Stomach smooth muscle (tissue), 2 donors: ENCODE measurements at regions not wholly inside any gene's neighbourhood (a gene's known extent, or its start where the extent isn't known, plus 50 kb on each side); places are given as distances from the start of the nearest gene placed in this dataset.

ENCODE experiments used
- H3K27ac ChIP-seq: one replicate; pipeline ENCODE4 v1.7.0; 2013; ENCODE audit warnings: mild to moderate bottlenecking, low read length, inconsistent platforms
- H3K27me3 ChIP-seq, 2 donors: one replicate each; pipeline ENCODE4 v1.7.0; 2013; ENCODE audit warnings: low read length in 2 of 2; ENCODE audit not compliant: insufficient read depth in 2 of 2, control insufficient read depth in 1 of 2
- H3K36me3 ChIP-seq, 2 donors: one replicate each; pipeline ENCODE4 v1.7.0; 2013; ENCODE audit warnings: low read length in 2 of 2; ENCODE audit not compliant: control insufficient read depth in 2 of 2, insufficient read depth in 2 of 2
- H3K4me1 ChIP-seq: one replicate; pipeline ENCODE4 v1.7.0; 2013; ENCODE audit warnings: low read length; ENCODE audit not compliant: control insufficient read depth, insufficient read depth
- H3K4me3 ChIP-seq, 2 donors: one replicate each; pipeline ENCODE4 v1.7.0; 2013; ENCODE audit warnings: low read length in 2 of 2
- H3K9ac ChIP-seq, 2 donors: one replicate each; pipeline ENCODE4 v1.7.0; 2013; ENCODE audit warnings: low read length in 2 of 2, mild to moderate bottlenecking in 1 of 2
- H3K9me3 ChIP-seq, 2 donors: one replicate each; pipeline ENCODE4 v1.7.0; 2013; ENCODE audit warnings: low read length in 2 of 2; ENCODE audit not compliant: control insufficient read depth in 2 of 2
- donor health status: healthy.
- donor health status: Pancreatic carcinoma.

GRCh38 chr6:16974704-16975359 lies 127.0 kb upstream of the STMND1 start:
- Histone ChIP-seq H3K36me3 (no peaks in the 10 kb centered on the region), H3K27ac (no peak overlapping the region), H3K4me3 (no peak overlapping the region), H3K9ac (no peak overlapping the region), H3K27me3 (no peaks in the 10 kb centered on the region), H3K9me3 (no peaks in the 10 kb centered on the region), H3K4me1 (no peaks in the 10 kb centered on the region)

GRCh38 chr6:16974387-16974673 lies 127.5 kb upstream of the STMND1 start:
- H3K27me3 ChIP-seq, result no peaks in the 10 kb centered on the region
- H3K4me3 ChIP-seq, result no peak overlapping the region
- no peak overlapping the region for H3K27ac ChIP-seq
- H3K4me1 ChIP-seq, result no peaks in the 10 kb centered on the region
- H3K9ac ChIP-seq, result no peak overlapping the region
- H3K9me3 ChIP-seq, result no peaks in the 10 kb centered on the region
- H3K36me3 ChIP-seq, result no peaks in the 10 kb centered on the region

- Histone ChIP-seq H3K9me3 (no peaks in the 10 kb centered on the region), H3K36me3 (no peaks in the 10 kb centered on the region), H3K9ac (no peak overlapping the region), H3K4me3 (no peak overlapping the region), H3K4me1 (no peaks in the 10 kb centered on the region), H3K27me3 (no peaks in the 10 kb centered on the region), H3K27ac (no peak overlapping the region)
These were observed 128.1 kb upstream of the STMND1 start for GRCh38 chr6:16973545-16974386.

- no peak overlapping the region for H3K4me3 ChIP-seq
- H3K27me3 ChIP-seq, result no peaks in the 10 kb centered on the region
- no peak overlapping the region for H3K9ac ChIP-seq
- H3K9me3 ChIP-seq, result no peaks in the 10 kb centered on the region
- H3K27ac ChIP-seq, result no peak overlapping the region
- no peaks in the 10 kb centered on the region for H3K36me3 ChIP-seq
- H3K4me1 ChIP-seq, result no peaks in the 10 kb centered on the region
These were observed 128.8 kb upstream of the STMND1 start for GRCh38 chr6:16973051-16973450.

- H3K27ac ChIP-seq, result no peak overlapping the region
- no peaks in the 10 kb centered on the region for H3K36me3 ChIP-seq
- no peaks in the 10 kb centered on the region for H3K27me3 ChIP-seq
- H3K9ac ChIP-seq, result no peak overlapping the region
- no peak overlapping the region for H3K4me3 ChIP-seq
- H3K4me1 ChIP-seq, result no peaks in the 10 kb centered on the region
- H3K9me3 ChIP-seq, result no peaks in the 10 kb centered on the region
These were observed 129.3 kb upstream of the STMND1 start for GRCh38 chr6:16972535-16972934.

GRCh38 chr6:16969699-16970655 lies 131.9 kb upstream of the STMND1 start:
- no peak overlapping the region for H3K9ac ChIP-seq
- H3K27ac ChIP-seq, result no peak overlapping the region
- no peaks in the 10 kb centered on the region for H3K27me3 ChIP-seq

GRCh38 chr6:16968101-16968500 lies 133.7 kb upstream of the STMND1 start:
- Histone ChIP-seq H3K27me3 (peaks cover 0 to 2% of the 10 kb centered on the region in 2 donors), H3K9ac (no peak overlapping the region), H3K4me3 (no peak overlapping the region), H3K9me3 (no peaks in the 10 kb centered on the region), H3K27ac (no peak overlapping the region), H3K36me3 (no peaks in the 10 kb centered on the region), H3K4me1 (peaks cover 10% of the 10 kb centered on the region)

More at GRCh38 chr6:16969699-16970655, 131.9 kb upstream of the STMND1 start:
- H3K36me3 ChIP-seq, result no peaks in the 10 kb centered on the region
- no peak overlapping the region for H3K4me3 ChIP-seq
- H3K9me3 ChIP-seq, result no peaks in the 10 kb centered on the region
- H3K4me1 ChIP-seq, result peaks cover 1% of the 10 kb centered on the region

GRCh38 chr6:16967470-16967817 lies 134.4 kb upstream of the STMND1 start:
- no peak overlapping the region for H3K4me3 ChIP-seq
- H3K36me3 ChIP-seq, result no peaks in the 10 kb centered on the region
- H3K9ac ChIP-seq, result no peak overlapping the region
- peaks cover 10% of the 10 kb centered on the region for H3K4me1 ChIP-seq
- H3K27ac ChIP-seq, result no peak overlapping the region
- H3K9me3 ChIP-seq, result no peaks in the 10 kb centered on the region
- H3K27me3 ChIP-seq, result peaks cover 0 to 2% of the 10 kb centered on the region in 2 donors

- peaks cover 10% of the 10 kb centered on the region for H3K4me1 ChIP-seq
- no peak overlapping the region for H3K9ac ChIP-seq
- peaks cover 0 to 2% of the 10 kb centered on the region in 2 donors for H3K27me3 ChIP-seq
- no peak overlapping the region for H3K4me3 ChIP-seq
- no peaks in the 10 kb centered on the region for H3K9me3 ChIP-seq
- no peak overlapping the region for H3K27ac ChIP-seq
- no peaks in the 10 kb centered on the region for H3K36me3 ChIP-seq
These were observed 134.9 kb upstream of the STMND1 start for GRCh38 chr6:16966791-16967469.

- Histone ChIP-seq H3K4me1 (peaks cover 10% of the 10 kb centered on the region), H3K27me3 (peaks cover 0 to 2% of the 10 kb centered on the region in 2 donors), H3K9ac (no peak overlapping the region), H3K9me3 (no peaks in the 10 kb centered on the region), H3K4me3 (no peak overlapping the region), H3K27ac (no peak overlapping the region), H3K36me3 (no peaks in the 10 kb centered on the region)
These were observed 136.2 kb upstream of the STMND1 start for GRCh38 chr6:16965689-16966088.
